Gastrocnemius medialis (tissue), 4 donors: ENCODE measurements at regions not wholly inside any gene's neighbourhood (a gene's known extent, or its start where the extent isn't known, plus 50 kb on each side); places are given as distances from the start of the nearest gene placed in this dataset.

ENCODE experiments used
- POLR2A ChIP-seq, 2 donors: fragments of 450-650 bp; IDR thresholded peaks; one replicate each; pipeline ENCODE4 v1.6.1; 2017; ENCODE audit warnings: antibody characterized with exemption in 2 of 2, mild to moderate bottlenecking in 2 of 2, moderate library complexity in 2 of 2
- TF ChIP-seq, protein P1 (sequence below), 5 experiments: fragments of 450-650 bp in 3 of 5; fragments of 200-600 bp in 2 of 5; sonication (generic) in 2 of 5; IDR thresholded peaks in 4 of 5; conservative IDR thresholded peaks in 1 of 5; 1 replicate in 4 of 5; 2 replicates in 1 of 5; pipeline ENCODE4 v1.5.1; 2016 to 2019; ENCODE audit warnings: antibody characterized with exemption in 5 of 5, mild to moderate bottlenecking in 3 of 5, moderate library complexity in 3 of 5

DNA sequence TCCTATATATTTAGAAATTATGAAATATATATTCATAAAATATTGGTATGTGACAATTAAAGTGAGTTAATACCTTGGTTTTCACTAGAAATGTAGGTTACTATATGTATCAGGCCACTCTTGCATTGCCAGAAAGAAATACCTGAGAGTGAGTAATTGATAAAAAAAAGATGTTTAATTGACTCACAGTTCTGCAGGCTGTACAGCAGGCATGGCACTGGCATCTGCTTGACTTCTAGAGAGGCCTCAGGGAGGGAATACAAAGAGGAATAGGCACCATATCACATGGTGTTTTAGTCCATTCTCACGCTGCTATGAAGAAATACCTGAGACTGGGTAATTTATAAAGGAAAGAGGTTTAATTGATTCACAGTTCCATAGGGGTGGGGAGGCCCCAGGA, 1560.6 kb downstream of the STIM2 start:
- TF ChIP-seq, protein P1, sequence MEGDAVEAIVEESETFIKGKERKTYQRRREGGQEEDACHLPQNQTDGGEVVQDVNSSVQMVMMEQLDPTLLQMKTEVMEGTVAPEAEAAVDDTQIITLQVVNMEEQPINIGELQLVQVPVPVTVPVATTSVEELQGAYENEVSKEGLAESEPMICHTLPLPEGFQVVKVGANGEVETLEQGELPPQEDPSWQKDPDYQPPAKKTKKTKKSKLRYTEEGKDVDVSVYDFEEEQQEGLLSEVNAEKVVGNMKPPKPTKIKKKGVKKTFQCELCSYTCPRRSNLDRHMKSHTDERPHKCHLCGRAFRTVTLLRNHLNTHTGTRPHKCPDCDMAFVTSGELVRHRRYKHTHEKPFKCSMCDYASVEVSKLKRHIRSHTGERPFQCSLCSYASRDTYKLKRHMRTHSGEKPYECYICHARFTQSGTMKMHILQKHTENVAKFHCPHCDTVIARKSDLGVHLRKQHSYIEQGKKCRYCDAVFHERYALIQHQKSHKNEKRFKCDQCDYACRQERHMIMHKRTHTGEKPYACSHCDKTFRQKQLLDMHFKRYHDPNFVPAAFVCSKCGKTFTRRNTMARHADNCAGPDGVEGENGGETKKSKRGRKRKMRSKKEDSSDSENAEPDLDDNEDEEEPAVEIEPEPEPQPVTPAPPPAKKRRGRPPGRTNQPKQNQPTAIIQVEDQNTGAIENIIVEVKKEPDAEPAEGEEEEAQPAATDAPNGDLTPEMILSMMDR (IDR thresholded peaks at IDR 0.05 in 4 of 5, conservative IDR thresholded peaks at IDR 0.05 in 1 of 5) = no peak
- no peak for TF ChIP-seq POLR2A (IDR thresholded peaks at IDR 0.05)
